Fibroblast of the aortic adventitia (primary cell): ENCODE measurements at regions not wholly inside any gene's neighbourhood (a gene's known extent, or its start where the extent isn't known, plus 50 kb on each side); places are given as distances from the start of the nearest gene placed in this dataset.
"Not testable (repeated sequence)": the region's sequence is repeated elsewhere in the genome, so short reads cannot be mapped to it uniquely, and the experiment has no call there.

Experiments used
- DNase-seq: peaks from one replicate; pipeline ENCODE4 v3.0.0-alpha.2; 2010; ENCODE audit warnings: low read depth
- H3K4me3 ChIP-seq: 2 replicates; pipeline ENCODE4 v1.5.1; 2011; ENCODE audit warnings: low read depth, mild to moderate bottlenecking, control low read depth, low read length, moderate library complexity
- TF ChIP-seq, protein P1 (sequence below): IDR thresholded peaks from 2 replicates; pipeline ENCODE4 v1.5.1; 2011; ENCODE audit warnings: mild to moderate bottlenecking, low read length, control low read depth, inconsistent platforms; ENCODE audit not compliant: insufficient read depth

GRCh38 chr18:38494065-38494464 lies 928.5 kb upstream of the CELF4 start:
- no peak for DNase-seq
- TF ChIP-seq, protein P1, sequence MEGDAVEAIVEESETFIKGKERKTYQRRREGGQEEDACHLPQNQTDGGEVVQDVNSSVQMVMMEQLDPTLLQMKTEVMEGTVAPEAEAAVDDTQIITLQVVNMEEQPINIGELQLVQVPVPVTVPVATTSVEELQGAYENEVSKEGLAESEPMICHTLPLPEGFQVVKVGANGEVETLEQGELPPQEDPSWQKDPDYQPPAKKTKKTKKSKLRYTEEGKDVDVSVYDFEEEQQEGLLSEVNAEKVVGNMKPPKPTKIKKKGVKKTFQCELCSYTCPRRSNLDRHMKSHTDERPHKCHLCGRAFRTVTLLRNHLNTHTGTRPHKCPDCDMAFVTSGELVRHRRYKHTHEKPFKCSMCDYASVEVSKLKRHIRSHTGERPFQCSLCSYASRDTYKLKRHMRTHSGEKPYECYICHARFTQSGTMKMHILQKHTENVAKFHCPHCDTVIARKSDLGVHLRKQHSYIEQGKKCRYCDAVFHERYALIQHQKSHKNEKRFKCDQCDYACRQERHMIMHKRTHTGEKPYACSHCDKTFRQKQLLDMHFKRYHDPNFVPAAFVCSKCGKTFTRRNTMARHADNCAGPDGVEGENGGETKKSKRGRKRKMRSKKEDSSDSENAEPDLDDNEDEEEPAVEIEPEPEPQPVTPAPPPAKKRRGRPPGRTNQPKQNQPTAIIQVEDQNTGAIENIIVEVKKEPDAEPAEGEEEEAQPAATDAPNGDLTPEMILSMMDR, result no peak
- H3K4me3 ChIP-seq, result no peak overlapping the region

- H3K4me3 ChIP-seq, result no peak overlapping the region
- TF ChIP-seq, protein P1, result no peak
These were observed 925.6 kb upstream of the CELF4 start for GRCh38 chr18:38491195-38491594.

DNA sequence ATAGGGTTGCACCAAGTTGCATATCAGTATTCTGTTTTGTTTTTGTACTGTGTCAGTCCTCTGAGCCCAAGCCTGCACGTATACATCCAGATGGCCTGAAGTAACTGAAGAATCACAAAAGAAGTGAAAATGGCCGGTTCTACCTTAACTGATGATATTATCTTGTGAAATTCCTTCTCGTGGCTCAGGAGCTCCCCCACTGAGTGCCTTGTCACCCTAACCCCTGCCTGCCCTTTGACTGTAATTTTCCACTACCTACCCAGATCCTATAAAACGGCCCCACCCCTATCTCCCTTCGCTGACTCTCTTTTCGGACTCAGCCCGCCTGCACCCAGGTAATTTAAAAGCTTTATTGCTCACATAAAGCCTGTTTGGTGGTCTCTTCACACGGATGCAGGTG lies 924.1 kb upstream of the CELF4 start:
- DNase-seq, H3K4me3 ChIP-seq: not testable (repeated sequence)

More at GRCh38 chr18:38491195-38491594, 925.6 kb upstream of the CELF4 start:
- no peak for DNase-seq

GRCh38 chr18:38487521-38487920 lies 921.9 kb upstream of the CELF4 start:
- DNase-seq, result no peak
- H3K4me3 ChIP-seq, result no peak overlapping the region
- TF ChIP-seq, protein P1, result no peak

DNA sequence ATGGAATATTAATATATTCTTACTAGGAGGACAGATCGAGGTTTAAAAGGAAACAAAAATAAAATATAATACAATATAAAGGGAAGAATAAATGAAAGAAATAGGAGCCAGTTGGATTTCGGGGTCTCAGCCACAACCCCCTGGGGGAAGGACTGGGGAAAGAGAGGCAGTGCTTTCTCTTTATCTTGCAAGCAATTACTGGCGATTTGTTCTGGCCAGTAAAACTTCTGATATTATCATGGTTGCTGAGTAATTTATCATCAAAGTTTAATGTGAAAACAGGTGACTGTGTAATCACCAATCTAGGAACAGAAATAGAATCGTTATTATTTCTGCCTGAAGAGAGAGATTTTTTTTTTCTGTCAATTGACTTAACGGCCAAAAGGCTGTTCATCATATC lies 917.7 kb upstream of the CELF4 start:
- TF ChIP-seq, protein P1, result no peak
- H3K4me3 ChIP-seq, result no peak overlapping the region
- no peak for DNase-seq

DNA sequence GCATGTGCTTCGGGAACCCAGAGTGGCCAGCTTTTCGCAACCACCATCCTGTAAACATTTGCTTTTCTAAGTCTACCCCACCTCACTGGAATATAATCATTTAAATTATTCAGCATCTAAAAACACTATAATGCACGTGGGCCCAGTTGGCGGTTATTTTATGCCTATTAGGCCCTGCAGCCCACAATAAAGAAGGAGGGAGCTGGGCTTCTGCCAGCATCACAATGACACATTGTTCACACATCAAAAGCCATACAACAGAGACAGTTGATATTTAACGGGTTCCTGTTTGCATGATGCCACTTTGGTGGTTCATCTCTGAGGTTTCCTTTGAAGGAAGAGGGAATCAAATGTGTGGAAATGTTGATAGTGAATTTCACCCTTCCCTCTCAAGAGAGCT lies 916.0 kb upstream of the CELF4 start:
- TF ChIP-seq, protein P1, result no peak
- H3K4me3 ChIP-seq, result no peak overlapping the region
- DNase-seq, result no peak

DNA sequence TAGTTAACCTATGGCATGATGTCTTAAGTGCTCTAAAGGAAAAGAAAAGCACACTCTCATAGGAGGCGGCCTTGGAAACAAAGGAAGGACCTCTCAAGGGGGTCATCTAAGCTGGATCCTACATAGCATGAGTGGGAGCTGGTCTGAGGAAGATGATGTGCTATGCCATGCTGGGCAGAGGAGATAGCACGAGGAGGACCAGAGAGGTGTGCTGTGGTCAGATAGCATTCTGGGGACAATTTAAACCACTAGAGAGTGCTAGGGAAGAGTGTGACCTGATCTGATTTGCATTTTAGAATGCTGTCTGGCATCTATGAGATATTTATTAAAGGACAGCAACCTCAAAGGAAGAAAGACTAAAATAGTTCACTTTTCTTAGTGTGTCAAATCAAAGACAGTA lies 910.1 kb upstream of the CELF4 start:
- DNase-seq, result no peak
- no peak overlapping the region for H3K4me3 ChIP-seq
- TF ChIP-seq, protein P1, result no peak
